HG02588 (cell line): ENCODE measurements at regions not wholly inside any gene's neighbourhood (a gene's known extent, or its start where the extent isn't known, plus 50 kb on each side); places are given as distances from the start of the nearest gene placed in this dataset.
"Not testable (repeated sequence)": the region's sequence is repeated elsewhere in the genome, so short reads cannot be mapped to it uniquely, and the experiment has no call there.

Source experiments
- ATAC-seq: cut with Tn5 transposase; IDR thresholded peaks from one replicate; pipeline ENCODE4 v1.9.1; 2021; ENCODE audit warnings: mild to moderate bottlenecking, moderate library complexity; ENCODE audit not compliant: unreplicated experiment

DNA sequence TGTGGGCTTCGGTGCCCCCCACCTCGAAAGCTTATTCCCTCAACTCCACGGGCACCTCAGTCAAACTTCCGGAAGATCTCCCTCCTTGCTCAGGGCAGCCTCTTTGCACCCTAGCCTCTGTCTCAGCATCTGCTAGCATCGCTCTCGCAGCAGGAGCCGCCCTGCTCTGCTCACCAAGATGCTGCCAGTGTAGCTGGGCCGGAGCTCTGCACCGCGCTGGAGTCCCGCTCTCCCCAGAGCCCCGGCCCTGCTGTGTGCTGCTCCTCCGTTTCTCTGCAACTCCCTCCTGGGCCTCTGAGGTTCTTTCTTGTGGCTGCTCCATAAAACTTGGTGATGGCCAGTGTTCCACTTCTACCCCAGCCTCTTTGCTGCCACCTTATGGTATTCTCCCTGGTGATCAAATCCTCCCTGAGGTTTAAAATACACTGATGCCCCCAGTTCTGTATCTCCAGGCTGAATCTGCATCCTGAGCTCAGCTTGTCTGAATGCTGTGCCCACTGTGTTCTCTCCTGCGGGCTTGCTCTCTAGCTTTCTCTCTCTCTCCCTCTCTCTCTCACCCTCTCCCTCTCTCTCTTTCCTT, 198.0 kb downstream of the UQCRFS1 start:
- no peak for ATAC-seq

GRCh38 chr19:29013988-29014387, 199.0 kb downstream of the UQCRFS1 start:
- no peak for ATAC-seq

GRCh38 chr19:29013325-29013724, 199.6 kb downstream of the UQCRFS1 start:
- ATAC-seq: no peak

- ATAC-seq: no peak
These were observed 200.5 kb downstream of the UQCRFS1 start for GRCh38 chr19:29012457-29012856.

GRCh38 chr19:29010276-29010675, 202.7 kb downstream of the UQCRFS1 start:
- no peak for ATAC-seq

- ATAC-seq: no peak
These were observed 206.8 kb downstream of the UQCRFS1 start for GRCh38 chr19:29006057-29006735.

GRCh38 chr19:29004796-29005195, 208.2 kb downstream of the UQCRFS1 start:
- no peak for ATAC-seq

DNA sequence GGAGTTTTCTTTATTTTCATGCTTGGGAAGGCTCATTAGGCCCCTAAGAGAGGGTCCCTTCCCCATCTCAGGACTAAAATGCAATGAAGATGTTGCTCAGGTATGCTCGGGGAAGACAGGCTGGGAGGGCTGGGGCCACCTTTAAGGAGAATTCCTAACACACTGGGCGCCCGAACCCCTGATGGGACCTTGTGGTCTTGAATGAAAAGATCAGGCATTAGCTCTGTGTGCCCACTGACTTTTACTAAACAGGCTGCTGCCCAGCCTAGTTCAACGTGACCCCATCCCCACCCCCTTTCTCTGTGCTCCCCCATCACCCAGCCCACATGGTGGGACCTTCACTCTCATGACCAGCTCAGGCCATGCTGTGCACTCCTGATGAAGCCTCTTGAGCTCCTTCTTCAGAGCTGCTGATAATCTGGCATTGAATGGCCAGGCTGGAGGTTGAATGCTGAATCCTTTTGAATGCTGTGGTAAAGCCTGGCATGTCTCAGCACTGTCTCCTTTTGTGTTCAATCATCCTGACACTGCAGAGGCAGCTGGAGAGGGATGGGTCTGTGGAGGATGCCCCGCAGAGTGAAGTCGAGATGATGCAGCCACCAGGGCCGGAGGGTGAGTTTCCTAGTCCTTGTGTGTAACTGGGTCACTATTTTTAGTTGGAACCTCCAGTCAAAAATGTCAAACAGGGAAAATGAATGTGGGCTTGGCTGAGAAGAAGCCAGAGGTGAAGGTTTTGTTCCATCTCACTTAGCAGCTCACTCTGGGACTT, 209.1 kb downstream of the UQCRFS1 start:
- ATAC-seq: no peak

DNA sequence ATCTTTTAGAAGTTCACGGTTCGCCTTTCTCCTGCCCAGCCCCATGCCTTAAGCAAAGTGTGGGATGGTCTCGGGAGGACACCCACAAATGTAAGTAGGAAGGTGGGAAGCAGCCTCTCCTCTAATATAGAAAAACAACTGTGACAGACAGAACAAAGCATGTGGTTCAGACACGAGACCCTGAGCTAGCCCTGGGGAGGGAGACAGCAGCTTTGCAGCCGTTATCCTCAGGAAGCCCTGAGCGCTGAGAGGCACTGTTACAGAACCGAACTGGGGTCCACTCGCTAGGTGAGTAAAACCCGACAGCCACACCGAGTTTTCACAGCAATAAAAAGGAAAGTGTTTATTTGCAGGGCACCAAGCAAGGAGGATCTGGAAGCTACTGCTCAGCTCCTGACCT, 210.6 kb downstream of the UQCRFS1 start:
- ATAC-seq: no peak

GRCh38 chr19:29001597-29002245, 211.2 kb downstream of the UQCRFS1 start:
- ATAC-seq: no peak

- ATAC-seq: no peak
These were observed 211.8 kb downstream of the UQCRFS1 start for GRCh38 chr19:29001141-29001581.

- ATAC-seq: no peak
These were observed 213.1 kb downstream of the UQCRFS1 start for GRCh38 chr19:28999724-29000433.

GRCh38 chr19:28998974-28999373, 214.0 kb downstream of the UQCRFS1 start:
- ATAC-seq: no peak

GRCh38 chr19:28997866-28998265, 215.1 kb downstream of the UQCRFS1 start:
- ATAC-seq: not testable (repeated sequence)

GRCh38 chr19:28990522-28990921, 222.4 kb downstream of the UQCRFS1 start:
- ATAC-seq: no peak

- ATAC-seq: no peak
These were observed 223.2 kb downstream of the UQCRFS1 start for GRCh38 chr19:28989739-28990138.

DNA sequence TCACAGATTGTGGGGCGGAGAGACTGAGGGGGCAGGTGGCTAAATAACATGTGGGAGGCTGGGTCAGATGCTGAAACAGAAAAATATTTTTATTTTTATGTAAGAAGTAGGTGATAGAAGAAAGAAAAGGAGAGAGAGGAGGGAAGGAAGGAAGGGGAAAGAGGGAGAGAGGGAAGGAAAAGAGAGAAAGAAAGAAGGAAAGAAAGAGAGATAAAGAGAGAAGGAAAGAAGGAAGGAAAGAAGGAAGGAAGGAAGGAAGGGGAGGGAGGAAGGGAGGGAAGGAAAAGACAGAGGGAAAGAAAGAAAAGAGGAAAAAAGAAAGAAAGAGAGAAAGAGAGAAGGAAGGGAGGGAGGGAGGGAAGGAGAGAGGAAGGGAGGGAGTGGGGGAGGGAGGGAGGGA, 224.9 kb downstream of the UQCRFS1 start:
- no peak for ATAC-seq

GRCh38 chr19:28987177-28987576, 225.8 kb downstream of the UQCRFS1 start:
- ATAC-seq: no peak

DNA sequence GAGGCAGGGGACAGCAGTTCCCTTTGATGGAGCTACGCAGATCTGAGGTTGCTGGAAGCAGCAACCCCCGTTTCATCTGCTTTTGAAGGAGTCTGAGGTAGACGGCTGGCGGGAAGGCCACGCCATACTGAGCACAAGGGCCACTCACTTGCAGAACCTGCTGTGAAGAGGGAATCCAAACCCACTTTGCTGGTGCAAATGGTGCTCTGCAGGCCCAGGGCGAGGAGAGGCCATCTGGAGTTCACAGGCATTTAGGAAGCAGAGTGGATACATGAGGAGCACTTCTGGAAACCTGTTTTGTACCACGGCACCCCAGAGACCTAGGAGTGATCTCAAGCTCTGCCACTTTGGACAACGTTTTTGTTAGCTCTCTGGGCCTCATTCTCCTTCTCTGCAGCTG, 227.8 kb downstream of the UQCRFS1 start:
- ATAC-seq: no peak

- ATAC-seq: no peak
These were observed 228.6 kb downstream of the UQCRFS1 start for GRCh38 chr19:28984315-28984714.

GRCh38 chr19:28983430-28983829, 229.5 kb downstream of the UQCRFS1 start:
- no peak for ATAC-seq
